ENCODE measurements at regions not wholly inside any gene's neighbourhood (a gene's known extent, or its start where the extent isn't known, plus 50 kb on each side); places are given as distances from the start of the nearest gene placed in this dataset.

DNA sequence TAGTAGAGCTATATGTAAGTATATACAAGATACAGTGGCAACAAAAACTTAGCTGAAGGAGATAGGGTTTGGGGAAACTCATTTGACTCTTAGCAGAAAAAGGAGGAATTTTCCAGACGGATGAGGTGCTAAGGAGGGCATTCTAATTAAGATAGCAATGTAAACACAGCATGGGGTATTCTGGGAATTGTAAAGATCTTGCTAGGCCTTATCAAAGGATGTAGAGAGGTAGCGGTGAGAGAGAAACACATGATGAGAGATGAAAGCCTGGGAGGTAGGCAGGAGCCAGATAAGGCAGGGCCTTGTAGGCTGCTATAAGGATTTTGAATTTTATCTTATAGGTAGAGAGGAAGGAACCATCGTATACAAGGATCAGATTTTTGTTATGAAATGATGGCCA is 106.6 kb upstream of the KCNN2 start:
- TF ChIP-seq, protein P1, sequence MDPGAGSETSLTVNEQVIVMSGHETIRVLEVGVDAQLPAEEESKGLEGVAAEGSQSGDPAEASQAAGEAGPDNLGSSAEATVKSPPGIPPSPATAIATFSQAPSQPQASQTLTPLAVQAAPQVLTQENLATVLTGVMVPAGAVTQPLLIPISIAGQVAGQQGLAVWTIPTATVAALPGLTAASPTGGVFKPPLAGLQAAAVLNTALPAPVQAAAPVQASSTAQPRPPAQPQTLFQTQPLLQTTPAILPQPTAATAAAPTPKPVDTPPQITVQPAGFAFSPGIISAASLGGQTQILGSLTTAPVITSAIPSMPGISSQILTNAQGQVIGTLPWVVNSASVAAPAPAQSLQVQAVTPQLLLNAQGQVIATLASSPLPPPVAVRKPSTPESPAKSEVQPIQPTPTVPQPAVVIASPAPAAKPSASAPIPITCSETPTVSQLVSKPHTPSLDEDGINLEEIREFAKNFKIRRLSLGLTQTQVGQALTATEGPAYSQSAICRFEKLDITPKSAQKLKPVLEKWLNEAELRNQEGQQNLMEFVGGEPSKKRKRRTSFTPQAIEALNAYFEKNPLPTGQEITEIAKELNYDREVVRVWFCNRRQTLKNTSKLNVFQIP (CRISPR knock-in tag; IDR thresholded peaks at IDR 0.05; ENCODE audit: borderline replicate concordance, low read depth), result no peak
- TF ChIP-seq, protein P2, sequence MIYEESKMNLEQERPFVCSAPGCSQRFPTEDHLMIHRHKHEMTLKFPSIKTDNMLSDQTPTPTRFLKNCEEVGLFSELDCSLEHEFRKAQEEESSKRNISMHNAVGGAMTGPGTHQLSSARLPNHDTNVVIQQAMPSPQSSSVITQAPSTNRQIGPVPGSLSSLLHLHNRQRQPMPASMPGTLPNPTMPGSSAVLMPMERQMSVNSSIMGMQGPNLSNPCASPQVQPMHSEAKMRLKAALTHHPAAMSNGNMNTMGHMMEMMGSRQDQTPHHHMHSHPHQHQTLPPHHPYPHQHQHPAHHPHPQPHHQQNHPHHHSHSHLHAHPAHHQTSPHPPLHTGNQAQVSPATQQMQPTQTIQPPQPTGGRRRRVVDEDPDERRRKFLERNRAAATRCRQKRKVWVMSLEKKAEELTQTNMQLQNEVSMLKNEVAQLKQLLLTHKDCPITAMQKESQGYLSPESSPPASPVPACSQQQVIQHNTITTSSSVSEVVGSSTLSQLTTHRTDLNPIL (CRISPR knock-in tag; IDR thresholded peaks at IDR 0.05; ENCODE audit: low read depth), result no peak

All from SK-N-SH treated with all-trans-retinoic acid at 6 μM for 48 hours (cell line).